Endothelial cell (in vitro differentiated cells): ENCODE measurements at regions not wholly inside any gene's neighbourhood (a gene's known extent, or its start where the extent isn't known, plus 50 kb on each side); places are given as distances from the start of the nearest gene placed in this dataset.

Source experiments
- DNase-seq: peaks from one replicate; pipeline ENCODE4 v3.0.0; 2021; ENCODE audit warnings: low spot score
- H3K27ac Mint-ChIP-seq: one replicate; pipeline ENCODE4 v1.8.0; 2021; ENCODE audit warnings: mixed read lengths, inconsistent platforms; ENCODE audit not compliant: unreplicated experiment
- H3K27me3 Mint-ChIP-seq: one replicate; pipeline ENCODE4 v1.8.0; 2021; ENCODE audit warnings: mild to moderate bottlenecking, moderate library complexity, mixed read lengths, inconsistent platforms; ENCODE audit not compliant: unreplicated experiment
- H3K36me3 Mint-ChIP-seq: one replicate; pipeline ENCODE4 v1.8.0; 2021; ENCODE audit warnings: mild to moderate bottlenecking, low read depth, mixed read lengths, inconsistent platforms; ENCODE audit not compliant: unreplicated experiment
- H3K4me1 Mint-ChIP-seq: one replicate; pipeline ENCODE4 v1.8.0; 2021; ENCODE audit warnings: mild to moderate bottlenecking, mixed read lengths, inconsistent platforms; ENCODE audit not compliant: unreplicated experiment
- H3K4me3 Mint-ChIP-seq: one replicate; pipeline ENCODE4 v1.8.0; 2021; ENCODE audit warnings: mild to moderate bottlenecking, mixed read lengths, inconsistent platforms; ENCODE audit not compliant: unreplicated experiment
- H3K9me3 Mint-ChIP-seq: one replicate; pipeline ENCODE4 v1.8.0; 2021; ENCODE audit warnings: mixed read lengths, inconsistent platforms; ENCODE audit not compliant: unreplicated experiment
- CTCF ChIP-seq: fragments of 200-600 bp; sonication (generic); IDR thresholded peaks from one replicate; pipeline ENCODE4 v1.5.0; 2021; ENCODE audit warnings: antibody characterized with exemption; ENCODE audit not compliant: unreplicated experiment

- no peak for TF ChIP-seq CTCF
- H3K36me3 Mint-ChIP-seq: no peaks in the 10 kb centered on the region
Observed at GRCh38 chr9:85278769-85279168, 463.0 kb downstream of the AGTPBP1 start.

GRCh38 chr9:85276741-85277140, 465.0 kb downstream of the AGTPBP1 start:
- Mint-ChIP-seq H3K27me3 (no peaks in the 10 kb centered on the region), H3K27ac (no peak overlapping the region)

More at GRCh38 chr9:85278769-85279168, 463.0 kb downstream of the AGTPBP1 start:
- H3K4me1 Mint-ChIP-seq: peaks cover 10% of the 10 kb centered on the region
- H3K4me3 Mint-ChIP-seq: no peak overlapping the region
- no peaks in the 10 kb centered on the region for H3K27me3 Mint-ChIP-seq
- H3K27ac Mint-ChIP-seq: no peak overlapping the region
- no peak for DNase-seq
- no peaks in the 10 kb centered on the region for H3K9me3 Mint-ChIP-seq

GRCh38 chr9:85269811-85270210, 471.9 kb downstream of the AGTPBP1 start:
- H3K27me3 Mint-ChIP-seq: no peaks in the 10 kb centered on the region
- peaks cover 17% of the 10 kb centered on the region for H3K4me1 Mint-ChIP-seq
- H3K9me3 Mint-ChIP-seq: no peaks in the 10 kb centered on the region
- H3K27ac Mint-ChIP-seq: no peak overlapping the region
- H3K36me3 Mint-ChIP-seq: no peaks in the 10 kb centered on the region
- H3K4me3 Mint-ChIP-seq: no peak overlapping the region
- no peak for DNase-seq
- TF ChIP-seq CTCF: no peak

More at GRCh38 chr9:85276741-85277140, 465.0 kb downstream of the AGTPBP1 start:
- DNase-seq: no peak
- Mint-ChIP-seq H3K4me3 (no peak overlapping the region), H3K9me3 (no peaks in the 10 kb centered on the region), H3K4me1 (peaks cover 13% of the 10 kb centered on the region), H3K36me3 (no peaks in the 10 kb centered on the region)
- TF ChIP-seq CTCF: no peak

GRCh38 chr9:85268131-85268530, 473.6 kb downstream of the AGTPBP1 start:
- Mint-ChIP-seq H3K27me3 (no peaks in the 10 kb centered on the region), H3K4me3 (no peak overlapping the region), H3K9me3 (no peaks in the 10 kb centered on the region), H3K4me1 (peaks cover 17% of the 10 kb centered on the region), H3K27ac (no peak overlapping the region), H3K36me3 (no peaks in the 10 kb centered on the region)
- no peak for TF ChIP-seq CTCF
- DNase-seq: no peak

- no peak for DNase-seq
- no peaks in the 10 kb centered on the region for H3K9me3 Mint-ChIP-seq
- no peak overlapping the region for H3K4me3 Mint-ChIP-seq
- no peaks in the 10 kb centered on the region for H3K36me3 Mint-ChIP-seq
- H3K27ac Mint-ChIP-seq: no peak overlapping the region
- H3K4me1 Mint-ChIP-seq: peaks cover 15% of the 10 kb centered on the region
- TF ChIP-seq CTCF: no peak
- no peaks in the 10 kb centered on the region for H3K27me3 Mint-ChIP-seq
Observed at GRCh38 chr9:85264695-85265094, 477.1 kb downstream of the AGTPBP1 start.
